BJ (cell line): ENCODE measurements at regions not wholly inside any gene's neighbourhood (a gene's known extent, or its start where the extent isn't known, plus 50 kb on each side); places are given as distances from the start of the nearest gene placed in this dataset.

Experiments used
- CTCF ChIA-PET: fragments of 350-600 bp; formaldehyde crosslinking; extraction: SDS; loops from one replicate; lab custom pipeline; 2021; ENCODE audit warnings: antibody characterized with exemption, inconsistent platforms; lab: Yijun Ruan, JAX
- POLR2A ChIA-PET: fragments of 300-600 bp; sonication (Branson Sonifier 250); formaldehyde crosslinking; extraction: SDS; loops from one replicate; lab custom pipeline; 2021; ENCODE audit warnings: antibody characterized with exemption; lab: Charles Lee
- DNase-seq: peaks from one replicate; pipeline ENCODE4 v3.0.0-alpha.2; 2011; ENCODE audit warnings: low read depth
- H3K27me3 ChIP-seq: 2 replicates; pipeline ENCODE4 v1.6.0; 2011; ENCODE audit warnings: low read length; ENCODE audit not compliant: control insufficient read depth, insufficient read depth
- H3K36me3 ChIP-seq: 2 replicates; pipeline ENCODE4 v1.5.1; 2011; ENCODE audit warnings: low read length; ENCODE audit not compliant: control insufficient read depth, insufficient read depth
- H3K4me3 ChIP-seq: 2 replicates; pipeline ENCODE4 v1.5.1; 2011; ENCODE audit warnings: low read depth, mild to moderate bottlenecking, control low read depth, low read length
- TF ChIP-seq, protein P1 (sequence below): IDR thresholded peaks from 2 replicates; pipeline ENCODE4 v1.5.1; 2011; ENCODE audit warnings: low read depth, mild to moderate bottlenecking, control low read depth, inconsistent platforms, low read length, moderate library complexity; ENCODE audit not compliant: insufficient read depth

DNA sequence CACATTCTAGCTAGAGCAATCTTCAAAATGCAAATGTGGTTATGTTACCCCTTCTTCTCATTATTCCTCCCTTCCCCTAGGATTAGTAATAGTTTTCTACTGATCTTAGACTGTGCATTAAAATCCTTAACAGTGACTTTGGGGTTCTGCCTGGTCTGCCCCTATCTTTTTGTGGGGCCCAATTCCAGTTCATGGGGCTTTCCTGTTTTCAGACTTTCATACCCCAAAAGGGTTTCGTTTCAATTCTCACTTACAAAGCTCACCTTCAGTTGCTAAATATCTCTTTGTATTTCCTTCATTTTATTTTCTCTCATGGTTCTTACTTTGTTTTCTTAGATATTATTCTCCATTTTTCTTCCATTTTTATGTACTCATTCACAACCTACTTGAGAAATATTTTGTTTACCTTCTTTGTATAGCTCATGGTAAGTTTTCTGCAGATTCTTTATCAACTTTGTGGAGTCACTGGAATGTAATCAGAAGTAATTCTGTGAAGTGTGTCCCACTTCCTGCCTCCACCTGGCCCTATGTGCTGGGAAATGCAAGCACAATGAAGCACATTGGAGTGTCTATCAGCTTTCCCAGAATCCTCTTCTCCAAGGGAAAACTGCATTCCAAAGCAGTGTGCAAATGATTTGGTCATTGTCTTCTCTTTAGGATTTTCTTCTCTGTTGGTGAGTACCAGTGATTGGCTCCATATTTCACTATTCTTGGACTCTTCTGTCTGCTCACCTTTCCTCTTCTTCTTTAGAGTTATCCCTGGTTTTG is 350.2 kb downstream of the ZNF326 start:
- no peak overlapping the region for H3K4me3 ChIP-seq
- no peaks in the 10 kb centered on the region for H3K27me3 ChIP-seq
- H3K36me3 ChIP-seq, result no peaks in the 10 kb centered on the region
- no peak for DNase-seq
- CTCF ChIA-PET, result no interaction called here
- POLR2A ChIA-PET, result no interaction called here
- TF ChIP-seq, protein P1, sequence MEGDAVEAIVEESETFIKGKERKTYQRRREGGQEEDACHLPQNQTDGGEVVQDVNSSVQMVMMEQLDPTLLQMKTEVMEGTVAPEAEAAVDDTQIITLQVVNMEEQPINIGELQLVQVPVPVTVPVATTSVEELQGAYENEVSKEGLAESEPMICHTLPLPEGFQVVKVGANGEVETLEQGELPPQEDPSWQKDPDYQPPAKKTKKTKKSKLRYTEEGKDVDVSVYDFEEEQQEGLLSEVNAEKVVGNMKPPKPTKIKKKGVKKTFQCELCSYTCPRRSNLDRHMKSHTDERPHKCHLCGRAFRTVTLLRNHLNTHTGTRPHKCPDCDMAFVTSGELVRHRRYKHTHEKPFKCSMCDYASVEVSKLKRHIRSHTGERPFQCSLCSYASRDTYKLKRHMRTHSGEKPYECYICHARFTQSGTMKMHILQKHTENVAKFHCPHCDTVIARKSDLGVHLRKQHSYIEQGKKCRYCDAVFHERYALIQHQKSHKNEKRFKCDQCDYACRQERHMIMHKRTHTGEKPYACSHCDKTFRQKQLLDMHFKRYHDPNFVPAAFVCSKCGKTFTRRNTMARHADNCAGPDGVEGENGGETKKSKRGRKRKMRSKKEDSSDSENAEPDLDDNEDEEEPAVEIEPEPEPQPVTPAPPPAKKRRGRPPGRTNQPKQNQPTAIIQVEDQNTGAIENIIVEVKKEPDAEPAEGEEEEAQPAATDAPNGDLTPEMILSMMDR, result no peak

DNA sequence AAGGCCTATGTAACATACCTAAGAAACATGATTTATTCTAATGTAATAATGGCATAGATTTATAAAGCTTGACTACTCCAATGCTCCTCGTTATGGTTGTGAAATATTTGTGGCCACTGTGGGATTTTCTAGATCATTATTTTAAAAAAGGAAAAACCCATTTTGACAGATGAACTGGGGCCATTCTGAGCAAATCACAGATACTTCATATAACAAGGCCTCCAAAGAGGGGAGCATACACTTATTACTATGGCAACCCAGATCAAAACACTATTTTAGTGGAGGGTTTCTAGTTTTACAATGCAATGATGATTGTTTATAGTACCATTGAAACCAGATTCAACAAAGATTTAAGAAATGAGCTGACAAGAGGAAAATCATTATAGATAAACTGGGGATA is 346.6 kb downstream of the ZNF326 start:
- no peaks in the 10 kb centered on the region for H3K36me3 ChIP-seq
- TF ChIP-seq, protein P1, result no peak
- CTCF ChIA-PET, result no interaction called here
- POLR2A ChIA-PET, result no interaction called here
- H3K4me3 ChIP-seq, result no peak overlapping the region
- H3K27me3 ChIP-seq, result no peaks in the 10 kb centered on the region
- no peak for DNase-seq

DNA sequence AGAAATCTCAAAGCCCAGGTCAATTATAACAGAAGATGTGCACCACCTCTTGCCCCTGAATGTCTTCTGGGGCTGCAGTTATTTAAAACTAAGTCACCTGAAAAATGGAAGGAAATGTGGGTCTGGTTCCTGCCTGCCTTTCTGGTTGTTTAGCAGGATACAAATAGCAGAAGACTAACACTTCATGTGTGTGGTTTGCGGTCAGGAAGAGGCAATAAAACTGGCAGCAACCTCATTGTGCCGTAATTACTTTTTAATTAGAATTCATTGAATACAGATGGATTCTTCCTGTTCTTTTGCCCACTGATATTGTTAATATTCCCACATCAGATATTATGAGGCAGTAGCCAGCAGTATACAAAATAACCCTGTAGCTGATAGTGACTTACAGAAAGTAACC is 345.7 kb downstream of the ZNF326 start:
- ChIA-PET POLR2A (no interaction called here), CTCF (no interaction called here)
- Histone ChIP-seq H3K36me3 (no peaks in the 10 kb centered on the region), H3K27me3 (no peaks in the 10 kb centered on the region), H3K4me3 (no peak overlapping the region)
- TF ChIP-seq, protein P1, result no peak
- no peak for DNase-seq

DNA sequence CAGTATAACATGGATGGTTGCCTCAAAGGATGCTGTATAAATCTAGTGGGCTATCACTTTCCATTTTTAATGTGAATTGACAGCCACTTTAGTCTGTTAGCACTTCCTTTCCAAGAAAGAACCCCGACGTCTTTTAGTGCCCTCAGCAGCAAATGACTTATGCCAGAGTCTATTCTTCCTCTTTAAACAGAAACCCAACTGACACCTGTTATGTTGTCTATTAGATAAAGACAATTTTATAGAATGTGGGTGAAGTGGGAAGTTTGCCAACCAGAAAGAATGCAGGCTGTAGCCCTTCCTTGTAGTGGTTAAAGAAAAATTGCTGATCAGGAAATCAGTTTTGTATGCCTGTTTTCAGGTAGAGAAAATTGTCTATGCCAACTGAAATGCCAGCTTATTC is 344.9 kb downstream of the ZNF326 start:
- Histone ChIP-seq H3K4me3 (no peak overlapping the region), H3K27me3 (no peaks in the 10 kb centered on the region), H3K36me3 (no peaks in the 10 kb centered on the region)
- TF ChIP-seq, protein P1, result no peak
- ChIA-PET CTCF (no interaction called here), POLR2A (no interaction called here)
- no peak for DNase-seq

DNA sequence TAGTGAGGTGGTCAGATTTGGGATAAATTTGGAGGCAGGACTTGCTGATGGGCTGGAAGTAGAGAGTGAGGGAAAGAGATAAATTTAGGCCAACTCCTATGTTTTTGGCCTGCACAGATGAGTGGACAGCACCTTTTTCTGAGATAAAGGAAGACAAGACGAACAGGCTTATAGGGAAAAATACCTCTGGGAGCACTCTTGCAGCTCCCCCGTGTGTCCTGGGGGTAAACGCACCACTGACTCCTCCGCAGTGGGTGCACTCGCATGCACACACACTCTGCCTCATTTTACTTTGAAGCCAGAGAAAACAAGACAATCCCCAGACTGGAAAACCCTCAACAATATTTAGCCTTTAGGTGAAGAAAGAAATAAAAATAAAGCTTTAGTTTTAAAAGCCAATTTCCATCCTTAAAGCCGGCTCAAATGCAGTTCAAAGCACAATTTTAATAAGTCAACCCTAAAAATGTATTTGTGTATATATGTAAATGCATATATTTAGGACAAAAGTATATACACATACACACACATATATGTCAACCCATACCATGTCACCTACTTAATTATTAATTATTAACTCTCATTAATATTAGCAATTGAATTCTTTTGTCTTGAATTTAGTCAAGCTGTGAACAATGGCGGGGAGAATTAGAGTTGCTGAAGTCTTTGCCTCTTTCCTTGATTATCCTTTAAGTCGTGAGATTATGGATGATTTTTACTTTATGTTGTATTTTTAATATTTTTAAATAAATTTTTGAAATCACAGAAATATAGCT is 341.8 kb downstream of the ZNF326 start:
- H3K4me3 ChIP-seq, result no peak overlapping the region
- TF ChIP-seq, protein P1, result no peak

More for the DNA sequence above, 341.8 kb downstream of the ZNF326 start:
- ChIA-PET CTCF (no interaction called here), POLR2A (no interaction called here)
- H3K36me3 ChIP-seq, result no peaks in the 10 kb centered on the region
- no peaks in the 10 kb centered on the region for H3K27me3 ChIP-seq
- no peak for DNase-seq
